Progenitor cell of endocrine pancreas (in vitro differentiated cells): ENCODE measurements at regions not wholly inside any gene's neighbourhood (a gene's known extent, or its start where the extent isn't known, plus 50 kb on each side); places are given as distances from the start of the nearest gene placed in this dataset.

ENCODE experiments used
- DNase-seq: peaks from one replicate; pipeline ENCODE4 v3.0.0; 2021; ENCODE audit warnings: low spot score; ENCODE audit not compliant: unreplicated experiment
- H3K27ac Mint-ChIP-seq: 2 replicates; pipeline ENCODE4 v1.8.0; 2021; ENCODE audit warnings: mild to moderate bottlenecking, moderate library complexity, mixed read lengths
- H3K27me3 Mint-ChIP-seq: 2 replicates; pipeline ENCODE4 v1.8.0; 2021; ENCODE audit warnings: mixed read lengths
- H3K36me3 Mint-ChIP-seq: 2 replicates; pipeline ENCODE4 v1.8.0; 2022; ENCODE audit warnings: mixed read lengths; ENCODE audit not compliant: insufficient read depth
- H3K4me1 Mint-ChIP-seq: 2 replicates; pipeline ENCODE4 v1.8.0; 2021; ENCODE audit warnings: low read depth, mixed read lengths
- H3K4me3 Mint-ChIP-seq: 2 replicates; pipeline ENCODE4 v1.8.0; 2021; ENCODE audit warnings: low read depth, mild to moderate bottlenecking, moderate library complexity, mixed read lengths
- H3K9me3 Mint-ChIP-seq: 2 replicates; pipeline ENCODE4 v1.8.0; 2021; ENCODE audit warnings: low read depth, mixed read lengths
- CTCF ChIP-seq: fragments of 200-600 bp; sonication (generic); IDR thresholded peaks from one replicate; pipeline ENCODE4 v1.5.0; 2021; ENCODE audit warnings: antibody characterized with exemption, mild to moderate bottlenecking; ENCODE audit not compliant: unreplicated experiment

GRCh38 chr5:130890610-130891009, 274.4 kb downstream of the HINT1 start:
- DNase-seq: no peak
- Mint-ChIP-seq H3K4me3 (no peak overlapping the region), H3K27ac (no peak overlapping the region), H3K9me3 (peaks cover 10% of the 10 kb centered on the region), H3K27me3 (peaks cover 63% of the 10 kb centered on the region), H3K4me1 (peaks cover 16% of the 10 kb centered on the region), H3K36me3 (peaks cover 3% of the 10 kb centered on the region)
- no peak for TF ChIP-seq CTCF

- Mint-ChIP-seq H3K27me3 (peaks cover 58% of the 10 kb centered on the region), H3K4me1 (peaks cover 33% of the 10 kb centered on the region), H3K9me3 (no peaks in the 10 kb centered on the region), H3K4me3 (no peak overlapping the region), H3K36me3 (no peaks in the 10 kb centered on the region), H3K27ac (no peak overlapping the region)
- no peak for DNase-seq
- TF ChIP-seq CTCF: no peak
These were observed 279.4 kb downstream of the HINT1 start for GRCh38 chr5:130885691-130886090.

- Mint-ChIP-seq H3K4me1 (peaks cover 33% of the 10 kb centered on the region), H3K36me3 (no peaks in the 10 kb centered on the region), H3K27me3 (peaks cover 54% of the 10 kb centered on the region), H3K27ac (peak overlapping the region; percentile 9), H3K4me3 (no peak overlapping the region), H3K9me3 (no peaks in the 10 kb centered on the region)
- no peak for DNase-seq
- TF ChIP-seq CTCF: no peak
These were observed 280.0 kb downstream of the HINT1 start for GRCh38 chr5:130885027-130885426.

GRCh38 chr5:130884023-130884422, 281.0 kb downstream of the HINT1 start:
- peaks cover 33% of the 10 kb centered on the region for H3K4me1 Mint-ChIP-seq
- H3K27ac Mint-ChIP-seq: no peak overlapping the region
- H3K4me3 Mint-ChIP-seq: no peak overlapping the region
- peaks cover 53% of the 10 kb centered on the region for H3K27me3 Mint-ChIP-seq
- DNase-seq: no peak
- no peak for TF ChIP-seq CTCF
- H3K9me3 Mint-ChIP-seq: no peaks in the 10 kb centered on the region
- no peaks in the 10 kb centered on the region for H3K36me3 Mint-ChIP-seq

DNA sequence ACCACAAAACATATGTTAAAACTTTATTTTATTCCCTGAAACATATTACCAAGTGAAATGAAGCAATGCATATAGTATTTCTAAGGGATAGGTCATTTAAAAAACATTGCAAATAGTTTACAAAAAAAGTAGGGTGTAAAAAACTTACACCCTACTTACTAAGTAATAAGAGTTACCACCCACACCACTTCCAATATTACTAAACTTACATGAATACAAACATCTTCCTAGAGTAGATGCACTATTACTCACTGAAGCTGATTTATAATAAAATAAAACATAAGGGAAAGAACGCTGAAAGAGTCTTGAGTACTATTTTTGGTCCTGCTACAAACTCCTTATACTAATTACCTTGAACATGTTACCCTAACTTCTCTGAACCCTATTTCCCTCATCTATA, 289.4 kb downstream of the HINT1 start:
- Mint-ChIP-seq H3K4me3 (no peak overlapping the region), H3K36me3 (no peaks in the 10 kb centered on the region), H3K4me1 (no peaks in the 10 kb centered on the region), H3K9me3 (peaks cover 5% of the 10 kb centered on the region), H3K27ac (no peak overlapping the region), H3K27me3 (peaks cover 10% of the 10 kb centered on the region)
- no peak for TF ChIP-seq CTCF
- no peak for DNase-seq
